OCI-LY7 (cell line): ENCODE measurements at regions not wholly inside any gene's neighbourhood (a gene's known extent, or its start where the extent isn't known, plus 50 kb on each side); places are given as distances from the start of the nearest gene placed in this dataset.

ENCODE experiments used
- BruUV-seq: library from RNA; stranded (reverse); fragments of 400-500 nt; replicated peaks from 2 replicates; lab custom pipeline; 2021; lab: Mats Ljungman, UMichigan
- CTCF ChIA-PET: fragments of 300-600 bp; sonication (Branson Sonifier 250); formaldehyde crosslinking; loops from one replicate; lab custom pipeline; 2022; ENCODE audit warnings: antibody characterized with exemption; ENCODE audit not compliant: unreplicated experiment; lab: Charles Lee
- POLR2A ChIA-PET: fragments of 300-600 bp; sonication (Branson Sonifier 250); formaldehyde crosslinking; loops from one replicate; lab custom pipeline; 2022; ENCODE audit warnings: antibody characterized with exemption; lab: Charles Lee
- DNase-seq: peaks from one replicate; pipeline ENCODE4 v3.0.0-alpha.2; 2015; ENCODE audit warnings: low spot score
- H2AFZ ChIP-seq: fragments of 200-600 bp; sonication (generic), shearing (Covaris generic); 2 replicates; pipeline ENCODE4 v1.6.1; 2014; ENCODE audit warnings: mild to moderate bottlenecking, antibody characterized with exemption, low read length, moderate library complexity
- H3K27ac ChIP-seq: fragments of 200-600 bp; sonication (generic); 2 replicates; pipeline ENCODE4 v1.5.1; 2014; ENCODE audit warnings: mixed run types, low read depth, mild to moderate bottlenecking, moderate library complexity, low read length, inconsistent platforms; ENCODE audit not compliant: poor library complexity, severe bottlenecking
- H3K36me3 ChIP-seq: fragments of 200-600 bp; sonication (generic); 2 replicates; pipeline ENCODE4 v1.6.1; 2014; ENCODE audit warnings: mild to moderate bottlenecking, antibody characterized with exemption, low read length, moderate library complexity, mixed read lengths; ENCODE audit not compliant: insufficient read depth
- H3K4me1 ChIP-seq: fragments of 200-600 bp; sonication (generic); 2 replicates; pipeline ENCODE4 v1.5.1; 2014; ENCODE audit warnings: mild to moderate bottlenecking, low read length; ENCODE audit not compliant: insufficient read depth, poor library complexity, severe bottlenecking
- H3K4me2 ChIP-seq: fragments of 200-600 bp; sonication (generic); 2 replicates; pipeline ENCODE4 v1.6.1; 2014; ENCODE audit warnings: mild to moderate bottlenecking, low read length
- H3K4me3 ChIP-seq: fragments of 200-600 bp; sonication (generic); 2 replicates; pipeline ENCODE4 v1.5.1; 2014; ENCODE audit warnings: mild to moderate bottlenecking, low read depth, low read length; ENCODE audit not compliant: poor library complexity, severe bottlenecking
- H3K79me2 ChIP-seq: fragments of 200-600 bp; sonication (generic); 2 replicates; pipeline ENCODE4 v1.6.1; 2016; ENCODE audit warnings: low read depth, mild to moderate bottlenecking, low read length, moderate library complexity, mixed read lengths; ENCODE audit not compliant: insufficient read depth
- H3K9me2 ChIP-seq: fragments of 200-600 bp; sonication (generic); 2 replicates; pipeline ENCODE4 v1.6.1; 2016; ENCODE audit warnings: mild to moderate bottlenecking, low read length, mixed read lengths; ENCODE audit not compliant: insufficient read depth
- H3K9me3 ChIP-seq: fragments of 200-600 bp; sonication (generic); 2 replicates; pipeline ENCODE4 v1.6.1; 2014; ENCODE audit warnings: mild to moderate bottlenecking, mixed run types, low read length, mixed read lengths
- H4K20me1 ChIP-seq: fragments of 200-600 bp; sonication (generic); 2 replicates; pipeline ENCODE4 v1.6.1; 2014; ENCODE audit warnings: mild to moderate bottlenecking, antibody characterized with exemption, low read length, moderate library complexity, mixed read lengths; ENCODE audit not compliant: insufficient read depth
- CTCF ChIP-seq: fragments of 200-600 bp; sonication (generic); conservative IDR thresholded peaks from 2 replicates; pipeline ENCODE4 v1.5.1; 2014; ENCODE audit warnings: mild to moderate bottlenecking, antibody characterized with exemption, low read length, moderate library complexity, mixed read lengths
- EZH2phosphoT487 ChIP-seq: fragments of 200-600 bp; sonication (generic); IDR thresholded peaks from 2 replicates; pipeline ENCODE4 v1.6.1; 2018; ENCODE audit warnings: low read depth, borderline replicate concordance, mild to moderate bottlenecking, mixed run types, antibody characterized with exemption, low read length, moderate library complexity, mixed read lengths
- intact Hi-C: fragments of 100-400 bp; cut with micrococcal nuclease; formaldehyde crosslinking; loops from one replicate; pipeline ENCODE4 v1.10.0; 2022; ENCODE audit not compliant: unreplicated experiment

GRCh38 chr14:49058511-49058910 lies 527.7 kb downstream of the RPS29 start:
- CTCF ChIA-PET, result no interaction called here
- H3K36me3 ChIP-seq, result no peaks in the 10 kb centered on the region

GRCh38 chr14:49057838-49058510 lies 528.2 kb downstream of the RPS29 start:
- H2AFZ ChIP-seq, result no peak overlapping the region
- no peaks in the 10 kb centered on the region for H3K9me3 ChIP-seq
- no peaks in the 10 kb centered on the region for H4K20me1 ChIP-seq
- ChIA-PET POLR2A (no interaction called here), CTCF (no interaction called here)
- H3K4me2 ChIP-seq, result no peak overlapping the region
- H3K27ac ChIP-seq, result no peak overlapping the region
- no peaks in the 10 kb centered on the region for H3K9me2 ChIP-seq
- BruUV-seq, result no TSS peak
- H3K4me3 ChIP-seq, result no peak overlapping the region
- no peaks in the 10 kb centered on the region for H3K79me2 ChIP-seq
- DNase-seq, result no peak
- H3K4me1 ChIP-seq, result no peaks in the 10 kb centered on the region
- TF ChIP-seq CTCF (no peak), EZH2phosphoT487 (no peak)
- H3K36me3 ChIP-seq, result no peaks in the 10 kb centered on the region
- intact Hi-C loops, result no loop called here

More at GRCh38 chr14:49058511-49058910, 527.7 kb downstream of the RPS29 start:
- no peak overlapping the region for H2AFZ ChIP-seq
- no peak for DNase-seq
- H3K79me2 ChIP-seq, result no peaks in the 10 kb centered on the region
- no peak overlapping the region for H3K4me3 ChIP-seq
- H3K9me2 ChIP-seq, result no peaks in the 10 kb centered on the region
- TF ChIP-seq CTCF (no peak), EZH2phosphoT487 (no peak)
- H3K27ac ChIP-seq, result no peak overlapping the region
- no peaks in the 10 kb centered on the region for H4K20me1 ChIP-seq
- intact Hi-C loops, result no loop called here
- H3K4me1 ChIP-seq, result no peaks in the 10 kb centered on the region
- POLR2A ChIA-PET, result interaction anchor here (0.6 kb wide), 1 partner anchor 66 kb away, joined by 4 read pairs; no protein-coding TSS in a partner anchor
- H3K9me3 ChIP-seq, result no peaks in the 10 kb centered on the region
- H3K4me2 ChIP-seq, result no peak overlapping the region
- BruUV-seq, result no TSS peak

GRCh38 chr14:49056021-49056420 lies 530.2 kb downstream of the RPS29 start:
- Histone ChIP-seq H3K4me2 (no peak overlapping the region), H3K27ac (no peak overlapping the region), H3K79me2 (no peaks in the 10 kb centered on the region), H3K4me1 (no peaks in the 10 kb centered on the region), H3K9me2 (no peaks in the 10 kb centered on the region), H3K9me3 (no peaks in the 10 kb centered on the region), H3K36me3 (no peaks in the 10 kb centered on the region), H4K20me1 (no peaks in the 10 kb centered on the region), H2AFZ (no peak overlapping the region), H3K4me3 (no peak overlapping the region)
- TF ChIP-seq EZH2phosphoT487 (no peak), CTCF (no peak)
- no peak for DNase-seq
- ChIA-PET POLR2A (no interaction called here), CTCF (no interaction called here)
- no TSS peak for BruUV-seq
- intact Hi-C loops, result no loop called here
